ENCODE measurements at regions not wholly inside any gene's neighbourhood (a gene's known extent, or its start where the extent isn't known, plus 50 kb on each side); places are given as distances from the start of the nearest gene placed in this dataset.

GRCh38 chr3:76684946-76685345, 355.0 kb upstream of the ROBO2 start:
- DNase-seq (ENCODE audit: low read depth, low spot score) = no peak

- DNase-seq (ENCODE audit: low read depth, low spot score) = no peak
Measured at GRCh38 chr3:76685858-76686257, 354.0 kb upstream of the ROBO2 start.

- no peak for DNase-seq (ENCODE audit: low read depth, low spot score)
Measured at GRCh38 chr3:76687019-76687418, 352.9 kb upstream of the ROBO2 start.

- no peak for DNase-seq (ENCODE audit: low read depth, low spot score)
Measured at GRCh38 chr3:76694063-76694462, 345.8 kb upstream of the ROBO2 start.

GRCh38 chr3:76698136-76698706, 341.7 kb upstream of the ROBO2 start:
- DNase-seq (ENCODE audit: low read depth, low spot score) = no peak

GRCh38 chr3:76699846-76700245, 340.1 kb upstream of the ROBO2 start:
- no peak for DNase-seq (ENCODE audit: low read depth, low spot score)

- no peak for DNase-seq (ENCODE audit: low read depth, low spot score)
Measured at GRCh38 chr3:76700323-76700722, 339.6 kb upstream of the ROBO2 start.

GRCh38 chr3:76702676-76703075, 337.2 kb upstream of the ROBO2 start:
- DNase-seq (ENCODE audit: low read depth, low spot score) = no peak

- no peak for DNase-seq (ENCODE audit: low read depth, low spot score)
Measured at GRCh38 chr3:76715426-76715825, 324.5 kb upstream of the ROBO2 start.

- no peak for DNase-seq (ENCODE audit: low read depth, low spot score)
Measured at GRCh38 chr3:76723366-76723765, 316.5 kb upstream of the ROBO2 start.

- no peak for DNase-seq (ENCODE audit: low read depth, low spot score)
Measured at GRCh38 chr3:76724075-76724474, 315.8 kb upstream of the ROBO2 start.

- DNase-seq (ENCODE audit: low read depth, low spot score) = peak; percentile 3
Measured at GRCh38 chr3:76724706-76725105, 315.2 kb upstream of the ROBO2 start.

- DNase-seq (ENCODE audit: low read depth, low spot score) = no peak
Measured at GRCh38 chr3:76726034-76726433, 313.9 kb upstream of the ROBO2 start.

- no peak for DNase-seq (ENCODE audit: low read depth, low spot score)
Measured at GRCh38 chr3:76728426-76728825, 311.5 kb upstream of the ROBO2 start.

GRCh38 chr3:76731471-76731870, 308.4 kb upstream of the ROBO2 start:
- DNase-seq (ENCODE audit: low read depth, low spot score) = no peak

- DNase-seq (ENCODE audit: low read depth, low spot score) = no peak
Measured at GRCh38 chr3:76733073-76733759, 306.7 kb upstream of the ROBO2 start.

GRCh38 chr3:76735152-76735551, 304.7 kb upstream of the ROBO2 start:
- no peak for DNase-seq (ENCODE audit: low read depth, low spot score)

- DNase-seq (ENCODE audit: low read depth, low spot score) = no peak
Measured at GRCh38 chr3:76753599-76753998, 286.3 kb upstream of the ROBO2 start.

GRCh38 chr3:76754247-76754646, 285.7 kb upstream of the ROBO2 start:
- DNase-seq (ENCODE audit: low read depth, low spot score) = no peak

GRCh38 chr3:76756577-76756976, 283.3 kb upstream of the ROBO2 start:
- DNase-seq (ENCODE audit: low read depth, low spot score) = no peak

GRCh38 chr3:76760336-76760735, 279.6 kb upstream of the ROBO2 start:
- DNase-seq (ENCODE audit: low read depth, low spot score) = no peak

- no peak for DNase-seq (ENCODE audit: low read depth, low spot score)
Measured at GRCh38 chr3:76765511-76765910, 274.4 kb upstream of the ROBO2 start.

- no peak for DNase-seq (ENCODE audit: low read depth, low spot score)
Measured at GRCh38 chr3:76768912-76769311, 271.0 kb upstream of the ROBO2 start.

GRCh38 chr3:76776927-76777326, 263.0 kb upstream of the ROBO2 start:
- DNase-seq (ENCODE audit: low read depth, low spot score) = no peak

Measured in brain pericyte (primary cell).